Ovary (tissue), 7 donors: ENCODE measurements at regions not wholly inside any gene's neighbourhood (a gene's known extent, or its start where the extent isn't known, plus 50 kb on each side); places are given as distances from the start of the nearest gene placed in this dataset.

Experiments
- DNase-seq, 5 donors: peaks; one replicate each; pipeline ENCODE4 v3.0.0-alpha.2; 2019 to 2020
- H3K27ac ChIP-seq, 2 donors: fragments of 200-600 bp; one replicate each; pipeline versions ENCODE4 v1.5.1 to v1.8.0; 2019 to 2022
- H3K27me3 ChIP-seq: fragments of 200-600 bp; one replicate; pipeline ENCODE4 v1.8.0; 2022
- H3K36me3 ChIP-seq: fragments of 200-600 bp; sonication (generic); one replicate; pipeline ENCODE4 v1.5.1; 2019
- H3K4me1 ChIP-seq: one replicate; pipeline ENCODE4 v1.8.1; 2013; ENCODE audit warnings: mild to moderate bottlenecking, moderate library complexity; ENCODE audit not compliant: insufficient read depth
- H3K4me3 ChIP-seq: fragments of 200-600 bp; sonication (generic); one replicate; pipeline ENCODE4 v1.5.1; 2017
- H3K9me3 ChIP-seq, 2 donors: fragments of 200-600 bp in 1 of 2; sonication (generic) in 1 of 2; one replicate each; pipeline versions ENCODE4 v1.5.1 to v1.8.1; 2013 to 2019; ENCODE audit warnings: mild to moderate bottlenecking in 1 of 2, moderate library complexity in 1 of 2
- EP300 ChIP-seq: sonication (generic); formaldehyde crosslinking; IDR thresholded peaks from one replicate; pipeline ENCODE4 v1.6.1; 2017; ENCODE audit warnings: antibody characterized with exemption
- POLR2A ChIP-seq: fragments of 450-650 bp; IDR thresholded peaks from one replicate; pipeline ENCODE4 v1.6.1; 2017; ENCODE audit warnings: antibody characterized with exemption, mild to moderate bottlenecking, moderate library complexity
- WGBS, 3 donors: extraction: QIAGEN DNeasy Blood & Tissue Kit in 1 of 3; methylation state at CpG; one replicate each; pipeline versions ENCODE4 v1.1.5 to v1.1.7; 2013 to 2017; 5-methylcytosine and 5-hydroxymethylcytosine counted together
- intact Hi-C, 4 donors: fragments of 100-400 bp; cut with DNase I; formaldehyde crosslinking; loops; one replicate each; pipeline versions ENCODE4 v1.11.0 to v1.15.1; 2022 to 2023
- TF ChIP-seq, protein P1 (sequence below), 3 donors: fragments of 450-650 bp in 2 of 3; fragments of 200-600 bp in 1 of 3; IDR thresholded peaks; one replicate each; pipeline versions ENCODE4 v1.5.1 to v1.8.0; 2016 to 2022; ENCODE audit warnings: antibody characterized with exemption in 3 of 3, mild to moderate bottlenecking in 1 of 3
- donor health status: DM: no; HTN: no; CAD: no; lungs with moderate emphysema.
- donor health status: DM: no; HTN: no; CAD: no.
- donor health status: Bipolar disorder and iron deficiency.
- donor health status: DM: no; HTN: no; CAD: no.
- donor health status: DM: yes; HTN: yes; CAD: no.

GRCh38 chr2:13758412-13758811, 874.1 kb upstream of the LRATD1 start:
- Histone ChIP-seq H3K27ac (no peak overlapping the region), H3K4me1 (no peaks in the 10 kb centered on the region), H3K9me3 (no peaks in the 10 kb centered on the region), H3K27me3 (no peaks in the 10 kb centered on the region), H3K4me3 (no peak overlapping the region), H3K36me3 (no peaks in the 10 kb centered on the region)
- DNase-seq: no peak
- intact Hi-C loops: no loop called here
- TF ChIP-seq POLR2A (no peak), EP300 (no peak)
- TF ChIP-seq, protein P1, sequence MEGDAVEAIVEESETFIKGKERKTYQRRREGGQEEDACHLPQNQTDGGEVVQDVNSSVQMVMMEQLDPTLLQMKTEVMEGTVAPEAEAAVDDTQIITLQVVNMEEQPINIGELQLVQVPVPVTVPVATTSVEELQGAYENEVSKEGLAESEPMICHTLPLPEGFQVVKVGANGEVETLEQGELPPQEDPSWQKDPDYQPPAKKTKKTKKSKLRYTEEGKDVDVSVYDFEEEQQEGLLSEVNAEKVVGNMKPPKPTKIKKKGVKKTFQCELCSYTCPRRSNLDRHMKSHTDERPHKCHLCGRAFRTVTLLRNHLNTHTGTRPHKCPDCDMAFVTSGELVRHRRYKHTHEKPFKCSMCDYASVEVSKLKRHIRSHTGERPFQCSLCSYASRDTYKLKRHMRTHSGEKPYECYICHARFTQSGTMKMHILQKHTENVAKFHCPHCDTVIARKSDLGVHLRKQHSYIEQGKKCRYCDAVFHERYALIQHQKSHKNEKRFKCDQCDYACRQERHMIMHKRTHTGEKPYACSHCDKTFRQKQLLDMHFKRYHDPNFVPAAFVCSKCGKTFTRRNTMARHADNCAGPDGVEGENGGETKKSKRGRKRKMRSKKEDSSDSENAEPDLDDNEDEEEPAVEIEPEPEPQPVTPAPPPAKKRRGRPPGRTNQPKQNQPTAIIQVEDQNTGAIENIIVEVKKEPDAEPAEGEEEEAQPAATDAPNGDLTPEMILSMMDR (IDR thresholded peaks at IDR 0.05): no peak
- 30 to 47% (median 40%) methylated on average over 1 of the region's 1 CpG for WGBS, 3 donors

DNA sequence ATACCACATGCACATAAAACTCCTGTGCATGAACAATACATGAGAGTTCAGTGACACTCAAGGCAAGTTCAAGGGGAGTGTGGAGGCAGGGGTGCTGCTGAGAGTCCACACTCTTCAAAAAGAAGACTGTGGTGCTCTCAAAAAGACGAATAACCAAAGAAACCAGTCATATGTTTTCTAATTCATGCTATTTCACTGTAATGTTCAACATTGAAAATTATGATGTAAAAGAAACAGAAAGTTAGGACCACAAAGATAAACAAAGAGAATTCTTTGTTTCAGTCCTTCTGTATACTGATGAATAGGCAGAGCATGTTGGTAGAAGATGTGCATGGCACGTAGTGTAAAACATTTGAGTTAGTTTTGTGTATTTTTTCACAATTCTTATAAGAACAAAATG, 864.2 kb upstream of the LRATD1 start:
- Histone ChIP-seq H3K27me3 (no peaks in the 10 kb centered on the region), H3K4me1 (no peaks in the 10 kb centered on the region), H3K27ac (no peak overlapping the region), H3K9me3 (no peaks in the 10 kb centered on the region), H3K4me3 (no peak overlapping the region), H3K36me3 (no peaks in the 10 kb centered on the region)
- no peak for DNase-seq
- 64 to 75% (median 68%) methylated on average over 2 of the region's 2 CpGs for WGBS, 3 donors
- TF ChIP-seq, protein P1 (IDR thresholded peaks at IDR 0.05): no peak
- TF ChIP-seq POLR2A (no peak), EP300 (no peak)
- intact Hi-C loops: no loop called here

DNA sequence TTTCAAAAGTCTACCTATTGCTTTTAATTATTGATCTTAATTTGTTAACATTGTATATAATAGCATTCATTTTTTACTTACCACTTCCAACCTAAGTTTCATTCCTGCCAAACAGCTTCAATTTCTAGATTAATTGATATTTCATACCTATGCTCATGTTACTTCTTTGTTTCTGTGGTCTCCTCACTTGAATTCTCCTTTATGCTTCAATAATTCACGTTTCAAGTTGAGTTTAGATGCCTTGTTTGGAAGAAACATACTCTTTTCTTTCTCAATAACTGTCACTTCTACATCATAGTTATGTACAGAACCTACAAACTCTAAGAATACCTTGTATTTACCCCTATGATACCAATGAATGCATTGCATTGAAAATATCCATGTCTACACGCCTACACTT, 862.2 kb upstream of the LRATD1 start:
- H3K36me3 ChIP-seq: no peaks in the 10 kb centered on the region
- DNase-seq: no peak
- TF ChIP-seq, protein P1 (IDR thresholded peaks at IDR 0.05): no peak
- TF ChIP-seq EP300 (no peak), POLR2A (no peak)
- no peak overlapping the region for H3K4me3 ChIP-seq
- WGBS, 3 donors: 76 to 92% (median 90%) methylated on average over 2 of the region's 2 CpGs
- H3K9me3 ChIP-seq: no peaks in the 10 kb centered on the region
- no peaks in the 10 kb centered on the region for H3K27me3 ChIP-seq
- intact Hi-C loops: no loop called here
- H3K4me1 ChIP-seq: no peaks in the 10 kb centered on the region
- H3K27ac ChIP-seq: no peak overlapping the region

DNA sequence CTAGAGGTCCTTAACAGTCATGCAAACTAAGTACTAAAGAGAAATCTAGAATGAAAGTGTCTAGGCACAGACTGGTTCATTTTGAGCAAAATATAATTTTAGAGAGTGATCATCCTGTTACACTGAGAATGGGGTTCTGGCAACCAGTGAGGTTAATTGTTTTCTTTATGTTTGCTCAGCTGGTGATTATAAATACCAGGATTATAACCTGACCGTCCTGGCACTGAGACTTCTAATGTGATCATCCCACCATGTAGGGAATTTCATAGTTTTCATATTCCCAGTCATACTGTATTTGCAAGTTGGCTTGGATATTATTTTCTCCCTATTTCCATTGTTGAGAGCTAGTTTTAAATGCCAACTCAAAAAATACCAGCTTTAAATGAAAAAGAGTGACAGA, 852.5 kb upstream of the LRATD1 start:
- TF ChIP-seq, protein P1 (IDR thresholded peaks at IDR 0.05): no peak
- no peak for TF ChIP-seq POLR2A
- TF ChIP-seq EP300: no peak
- Histone ChIP-seq H3K4me3 (no peak overlapping the region), H3K36me3 (no peaks in the 10 kb centered on the region), H3K9me3 (no peaks in the 10 kb centered on the region), H3K4me1 (no peaks in the 10 kb centered on the region), H3K27me3 (no peaks in the 10 kb centered on the region), H3K27ac (no peak overlapping the region)
- no peak for DNase-seq
- WGBS, 3 donors: 60 to 74% (median 65%) methylated on average over 1 of the region's 1 CpG
- intact Hi-C loops: no loop called here

- no peaks in the 10 kb centered on the region for H3K9me3 ChIP-seq
- no peak for TF ChIP-seq EP300
- no peak for TF ChIP-seq POLR2A
- TF ChIP-seq, protein P1 (IDR thresholded peaks at IDR 0.05): no peak
- 55 to 60% (median 56%) methylated on average over 3 of the region's 3 CpGs for WGBS, 3 donors
- no peaks in the 10 kb centered on the region for H3K27me3 ChIP-seq
- H3K36me3 ChIP-seq: no peaks in the 10 kb centered on the region
- intact Hi-C loops: no loop called here
- DNase-seq: no peak
- no peak overlapping the region for H3K27ac ChIP-seq
- H3K4me1 ChIP-seq: no peaks in the 10 kb centered on the region
- no peak overlapping the region for H3K4me3 ChIP-seq
These were observed 841.4 kb upstream of the LRATD1 start for GRCh38 chr2:13791019-13791547.
